ENCODE measurements at regions not wholly inside any gene's neighbourhood (a gene's known extent, or its start where the extent isn't known, plus 50 kb on each side); places are given as distances from the start of the nearest gene placed in this dataset.
A peak's percentile ranks its signal among the peaks of the same experiment; 100 is the strongest.
"Not testable (repeated sequence)": the region's sequence is repeated elsewhere in the genome, so short reads cannot be mapped to it uniquely, and the experiment has no call there.

DNA sequence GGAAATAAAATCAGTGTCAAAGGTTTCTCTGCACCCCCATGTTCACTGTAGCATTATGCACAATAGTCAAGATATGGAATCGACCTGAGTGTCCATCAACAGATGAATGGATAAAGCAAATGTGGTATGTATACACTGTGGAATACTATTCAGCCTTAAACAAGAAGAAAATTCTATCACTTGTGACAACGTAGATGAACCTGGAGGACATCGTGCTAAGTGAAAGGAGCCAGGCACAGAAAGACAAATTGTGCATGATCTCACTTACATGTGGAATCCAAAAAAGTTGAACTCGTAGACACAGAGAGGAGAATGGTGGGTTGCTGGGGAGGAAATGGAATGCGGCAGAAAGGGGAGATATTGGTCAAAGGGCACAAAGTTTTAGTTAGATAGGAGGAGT lies 136.3 kb upstream of the ESR1 start:
- no peak for ATAC-seq

DNA sequence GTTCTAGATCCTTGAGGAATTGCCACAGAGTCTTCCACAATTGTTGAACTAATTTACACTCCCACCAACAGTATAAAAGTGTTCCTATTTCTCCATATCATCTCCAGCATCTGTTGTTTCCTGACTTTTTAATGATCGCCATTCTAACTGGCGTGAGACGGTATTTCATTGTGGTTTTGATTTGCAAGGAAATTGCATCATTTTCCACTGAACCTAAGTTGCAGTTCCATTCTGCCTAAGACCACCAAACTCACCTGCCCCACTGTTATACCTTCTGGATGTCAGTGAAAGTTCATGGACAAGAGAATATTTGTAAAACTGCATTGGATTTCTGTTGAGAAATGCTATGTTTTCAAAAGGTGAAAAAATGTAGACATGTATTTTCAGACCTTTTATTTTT lies 132.9 kb upstream of the ESR1 start:
- no peak for ATAC-seq

- ATAC-seq, result peak; percentile 89
These were observed 131.6 kb upstream of the ESR1 start for GRCh38 chr6:151675746-151676459.

- ATAC-seq, result no peak
These were observed 131.0 kb upstream of the ESR1 start for GRCh38 chr6:151676460-151676945.

DNA sequence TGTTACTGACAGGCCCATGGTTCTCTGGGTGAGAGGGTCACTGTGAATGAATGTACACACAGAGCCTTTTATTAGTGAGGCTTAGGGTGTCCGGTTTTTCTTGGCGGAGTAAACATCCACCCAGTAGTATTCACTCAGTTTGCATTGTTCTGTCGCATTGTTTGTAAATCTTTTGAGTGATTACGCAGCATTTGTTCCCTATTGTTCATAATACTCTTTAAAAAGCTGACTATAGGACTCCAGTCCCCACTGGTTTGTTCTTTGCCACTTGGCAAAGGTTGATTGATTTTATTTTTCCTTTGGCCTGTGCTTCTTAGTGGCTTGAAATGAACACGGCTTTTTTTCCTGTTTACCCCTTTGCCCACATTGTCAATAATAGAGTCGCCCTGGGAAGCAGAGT lies 130.1 kb upstream of the ESR1 start:
- peak; percentile 73 for ATAC-seq

GRCh38 chr6:151679081-151679480 lies 128.4 kb upstream of the ESR1 start:
- no peak for ATAC-seq

DNA sequence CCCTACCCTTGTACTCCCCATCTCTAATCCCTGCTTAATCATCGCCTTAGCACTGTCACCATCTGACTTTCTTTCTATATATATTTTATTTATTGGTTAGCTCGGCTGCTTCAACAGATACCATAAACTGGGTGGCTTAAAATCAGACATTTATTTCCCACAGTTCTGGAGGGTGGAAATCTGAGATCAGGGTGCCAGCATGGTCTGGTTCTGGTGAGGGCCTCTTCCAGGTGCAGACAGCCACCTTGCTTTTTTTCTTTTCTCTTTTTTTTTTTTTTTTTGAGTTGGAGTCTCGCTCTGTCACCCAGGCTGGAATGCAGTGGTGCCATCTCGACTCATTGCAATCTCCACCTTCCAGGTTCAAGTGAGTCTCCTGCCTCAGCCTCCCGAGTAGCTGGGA lies 127.5 kb upstream of the ESR1 start:
- ATAC-seq, result peak; percentile 67

DNA sequence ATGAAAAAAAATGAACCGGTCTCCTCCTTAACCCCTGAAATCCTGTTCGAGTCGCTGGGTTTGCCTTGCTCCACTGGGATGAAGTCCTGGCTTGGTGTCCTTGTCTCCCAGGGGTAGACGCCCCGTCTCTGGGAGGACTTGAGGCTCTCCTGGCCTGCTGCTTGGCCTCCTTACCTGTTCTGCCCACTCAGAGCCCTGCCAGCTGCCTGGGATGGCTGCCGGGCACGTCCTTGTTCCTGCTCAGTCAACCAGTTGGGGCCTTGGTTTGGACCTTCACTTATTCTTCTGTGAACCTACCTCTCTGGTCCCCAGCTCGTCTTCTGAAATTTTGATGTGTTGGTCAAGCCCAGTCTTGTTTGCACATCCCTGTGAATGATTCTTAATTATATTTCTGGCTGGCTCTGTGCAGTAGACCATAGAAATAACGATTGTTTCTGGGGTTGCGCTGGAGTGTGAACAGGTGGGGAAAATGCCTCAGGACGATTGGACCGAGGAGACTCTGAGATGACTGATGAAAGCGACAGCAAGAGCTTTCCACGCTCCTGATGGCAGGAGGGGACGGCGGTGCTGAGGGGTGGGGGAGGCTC lies 126.5 kb upstream of the ESR1 start:
- ATAC-seq, result no peak

DNA sequence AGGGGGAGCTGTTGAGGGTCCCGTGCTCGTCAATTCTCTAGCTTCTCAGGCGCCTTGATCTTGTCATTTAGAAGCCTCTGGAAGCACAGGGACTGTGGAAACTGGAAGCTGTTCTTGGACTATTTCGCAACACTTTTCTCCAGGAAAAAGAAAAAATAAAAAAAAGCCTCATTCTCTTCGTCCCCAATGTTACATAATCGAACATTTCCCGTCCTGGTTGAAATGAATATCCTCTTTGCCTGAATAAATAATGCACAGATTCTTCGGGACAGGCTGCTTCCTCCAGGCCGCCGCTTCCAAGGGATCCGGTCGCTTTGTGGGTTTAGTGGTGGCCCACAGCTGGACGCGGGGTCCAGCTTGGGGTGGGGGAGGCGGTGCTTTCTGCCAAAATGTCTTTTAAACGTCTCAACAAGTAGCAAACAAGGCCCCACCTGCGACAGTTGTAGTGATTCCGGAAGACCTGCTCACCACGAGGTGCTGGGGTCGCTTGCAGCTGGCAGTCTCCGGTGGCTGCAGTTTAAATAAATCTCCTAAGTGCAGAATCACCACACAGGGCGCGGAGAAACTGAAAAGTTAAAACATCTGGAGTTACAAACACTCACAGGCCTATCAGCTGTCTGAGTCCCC lies 125.9 kb upstream of the ESR1 start:
- no peak for ATAC-seq

GRCh38 chr6:151682251-151682650 lies 125.2 kb upstream of the ESR1 start:
- ATAC-seq, result no peak

DNA sequence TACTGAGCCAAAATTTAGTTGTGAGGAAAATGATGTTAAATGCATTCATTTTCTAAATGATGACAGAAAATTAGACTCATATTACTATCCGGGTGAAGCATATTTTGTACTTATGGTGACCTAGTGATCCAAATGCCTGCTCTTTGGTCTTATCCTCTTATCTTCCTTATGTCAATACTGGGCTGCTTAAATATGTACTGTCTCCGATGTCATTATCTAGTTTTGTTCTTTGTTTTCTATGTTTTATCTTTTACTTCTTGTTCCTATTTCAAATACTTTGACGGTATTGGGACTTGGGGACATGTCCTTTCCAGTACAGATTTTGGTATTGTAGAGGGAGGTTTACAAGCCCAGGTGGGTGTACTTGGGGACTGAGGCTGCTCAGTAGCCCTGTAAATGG lies 124.6 kb upstream of the ESR1 start:
- no peak for ATAC-seq

DNA sequence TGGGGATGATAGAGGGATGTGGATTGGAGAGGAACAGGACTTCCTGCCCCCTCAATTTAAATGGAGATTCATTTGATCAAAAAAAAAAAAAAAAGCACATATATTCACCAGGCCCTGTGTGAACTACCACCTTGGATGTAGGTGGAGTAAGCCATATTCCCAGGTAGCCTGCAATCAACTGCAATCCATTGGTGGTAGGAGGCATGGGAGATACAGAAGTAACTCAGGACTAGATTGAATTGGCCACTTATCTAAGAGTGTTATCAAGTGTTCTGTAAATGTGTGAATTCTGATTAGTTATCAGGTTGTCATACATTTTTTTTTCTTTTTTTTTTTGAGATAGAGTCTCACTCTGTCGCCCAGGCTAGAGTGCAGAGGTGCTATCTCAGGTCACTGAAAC lies 124.1 kb upstream of the ESR1 start:
- no peak for ATAC-seq

DNA sequence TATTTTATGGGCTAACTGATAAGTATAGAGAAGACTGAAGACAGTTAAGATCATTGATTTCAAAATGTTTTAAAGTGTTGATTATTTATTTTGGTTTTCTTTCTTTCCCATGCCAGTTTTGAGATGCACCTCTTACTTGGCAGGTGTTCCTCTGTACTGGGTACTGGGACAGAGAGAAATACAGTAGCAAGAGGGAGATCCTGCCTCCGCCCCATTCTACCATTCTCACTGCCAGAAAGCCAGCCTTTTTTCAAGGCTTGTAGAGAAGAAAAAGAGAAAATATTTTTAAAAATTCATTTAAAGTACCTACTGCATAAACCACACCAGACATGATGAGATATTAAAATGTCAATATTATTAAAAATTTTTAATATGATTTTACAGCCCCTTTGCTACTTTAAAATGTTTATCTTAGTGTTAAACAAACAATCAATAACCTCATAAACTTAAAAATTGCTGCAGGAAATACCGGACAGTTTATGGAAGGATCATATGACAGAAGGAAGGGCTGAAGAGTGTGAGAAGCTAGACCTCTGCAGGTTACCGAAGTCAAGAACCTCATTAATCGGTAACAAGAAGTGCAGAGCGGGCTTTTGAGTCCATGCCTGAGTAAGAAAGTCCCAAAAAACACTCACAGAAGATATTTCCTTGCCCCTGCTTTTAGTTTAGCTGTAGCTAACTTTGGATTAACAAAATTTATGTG lies 117.8 kb upstream of the ESR1 start:
- no peak for ATAC-seq

DNA sequence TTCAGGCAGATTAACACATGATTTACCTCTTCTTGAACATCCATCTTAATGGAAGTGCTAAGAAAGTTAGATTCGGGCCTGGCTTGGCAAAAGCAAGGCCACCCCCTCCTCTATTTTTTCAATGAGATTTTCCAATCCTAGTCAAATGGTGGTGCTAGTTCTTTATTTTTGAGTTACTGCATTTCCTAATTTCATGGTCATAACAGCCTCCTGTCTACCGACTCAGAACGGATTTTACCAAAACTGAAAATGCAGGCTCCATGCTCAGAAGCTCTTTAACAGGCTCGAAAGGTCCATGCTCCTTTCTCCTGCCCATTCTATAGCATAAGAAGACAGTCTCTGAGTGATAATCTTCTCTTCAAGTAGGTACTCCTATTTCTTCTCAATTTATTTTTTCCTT lies 117.2 kb upstream of the ESR1 start:
- ATAC-seq, result no peak

- peak; percentile 35 for ATAC-seq
These were observed 116.5 kb upstream of the ESR1 start for GRCh38 chr6:151690768-151691562.

DNA sequence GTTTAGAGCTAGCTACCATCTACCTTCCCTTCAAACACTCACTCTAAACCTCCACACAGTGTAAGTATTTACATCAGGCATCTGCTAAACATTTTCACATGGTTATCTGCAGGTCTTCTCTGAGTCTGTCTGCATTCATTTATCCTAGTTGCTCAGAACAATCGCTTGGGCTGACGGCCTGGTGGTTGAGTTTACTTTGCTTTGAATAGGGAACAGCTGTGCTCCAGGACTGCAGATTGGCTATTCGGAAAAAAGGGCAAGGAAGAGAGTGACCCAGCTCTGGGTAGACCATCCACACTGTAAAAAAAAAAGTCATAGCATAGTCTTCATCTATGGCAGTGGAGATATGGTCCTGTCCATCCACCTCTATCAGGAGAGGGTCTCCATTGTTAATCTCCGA lies 115.3 kb upstream of the ESR1 start:
- no peak for ATAC-seq

DNA sequence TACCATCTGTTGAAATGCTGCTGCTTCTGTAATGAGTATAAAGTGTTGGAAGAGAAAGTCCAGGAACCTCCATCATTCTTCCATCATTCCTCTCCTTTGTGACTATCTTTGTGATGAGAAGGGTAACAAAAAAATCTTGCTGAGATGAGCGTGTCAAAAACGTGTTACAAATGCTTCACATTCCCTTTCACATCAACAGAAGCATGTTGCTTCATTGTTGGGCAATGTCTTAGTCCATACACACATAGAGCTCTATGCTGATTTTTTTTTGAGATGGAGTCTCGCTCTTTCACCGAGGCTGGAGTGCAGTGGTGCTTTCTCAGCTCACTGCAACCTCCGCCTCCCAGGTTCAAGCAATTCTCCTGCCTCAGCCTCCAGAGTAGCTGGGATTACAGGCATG lies 114.1 kb upstream of the ESR1 start:
- no peak for ATAC-seq

GRCh38 chr6:151695156-151695555 lies 112.3 kb upstream of the ESR1 start:
- peak; percentile 63 for ATAC-seq

- ATAC-seq, result not testable (repeated sequence)
These were observed 111.2 kb upstream of the ESR1 start for GRCh38 chr6:151696302-151696701.

GRCh38 chr6:151698931-151699700 lies 108.4 kb upstream of the ESR1 start:
- ATAC-seq, result no peak

- no peak for ATAC-seq
These were observed 107.8 kb upstream of the ESR1 start for GRCh38 chr6:151699719-151700118.
